GM11168 (cell line): ENCODE measurements at regions not wholly inside any gene's neighbourhood (a gene's known extent, or its start where the extent isn't known, plus 50 kb on each side); places are given as distances from the start of the nearest gene placed in this dataset.

ENCODE experiments used
- in situ Hi-C: fragments of 300-500 bp; cut with MboI; formaldehyde crosslinking; loops from one replicate; pipeline ENCODE4 v1.12.0; 2022; ENCODE audit warnings: low sequenced_read_pairs; ENCODE audit not compliant: unreplicated experiment

DNA sequence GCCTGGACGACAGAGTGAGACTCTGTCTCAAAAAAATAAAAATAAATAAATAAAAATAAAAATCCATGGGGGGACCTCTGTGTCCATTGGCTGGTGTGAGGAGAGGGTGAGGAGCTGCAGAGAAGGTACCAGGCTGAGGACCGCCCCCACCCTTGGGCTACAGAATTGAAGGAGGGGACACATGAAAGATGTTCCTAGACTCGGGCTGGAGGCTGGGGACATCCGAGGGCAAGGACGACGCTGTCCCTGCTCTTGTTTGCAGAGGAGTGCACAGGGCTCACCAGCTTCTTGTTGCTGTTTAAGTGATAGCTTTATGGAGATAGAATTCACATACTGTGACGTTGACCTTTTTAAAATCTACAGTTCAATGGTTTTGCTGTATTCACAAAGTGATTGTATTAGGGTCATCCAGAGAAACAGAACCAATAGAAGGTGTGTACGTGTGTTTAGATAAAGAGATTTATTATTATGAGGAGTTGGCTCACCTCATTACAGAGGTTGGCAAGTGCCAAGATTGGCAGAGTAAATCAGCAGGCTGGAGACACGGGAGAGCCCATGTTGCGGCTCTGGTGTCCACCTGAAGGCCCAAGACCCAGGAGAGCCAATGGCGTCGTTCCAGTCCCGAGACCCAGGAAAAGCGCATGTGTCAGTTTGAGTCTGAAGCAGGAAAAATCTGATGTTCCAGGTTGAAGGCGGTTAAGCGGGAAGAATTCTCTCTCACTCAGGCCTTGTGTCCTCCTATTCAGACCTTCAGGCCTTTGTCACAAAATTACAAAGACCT lies 320.7 kb downstream of the SEC14L1 start:
- in situ Hi-C loops: no loop called here

DNA sequence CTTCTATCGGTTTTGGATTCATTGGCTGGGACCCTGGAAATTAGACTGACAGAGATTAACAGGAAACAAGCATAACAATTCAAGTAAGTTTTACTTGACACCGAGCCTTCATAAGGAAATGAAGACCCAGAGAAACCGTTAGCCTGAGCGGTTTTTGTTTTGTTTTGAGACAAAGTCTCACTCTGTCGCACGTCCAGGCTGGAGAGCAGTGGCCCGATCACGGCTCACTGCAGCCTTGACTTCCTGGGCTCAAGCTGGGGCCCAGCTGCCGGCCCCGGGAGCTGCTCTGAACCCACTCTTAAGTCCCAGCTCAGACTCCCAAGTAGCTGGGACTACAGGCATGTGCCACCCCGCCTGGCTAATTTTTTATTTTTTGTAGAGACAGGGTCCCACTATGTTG lies 321.3 kb downstream of the SEC14L1 start:
- in situ Hi-C loops: no loop called here

DNA sequence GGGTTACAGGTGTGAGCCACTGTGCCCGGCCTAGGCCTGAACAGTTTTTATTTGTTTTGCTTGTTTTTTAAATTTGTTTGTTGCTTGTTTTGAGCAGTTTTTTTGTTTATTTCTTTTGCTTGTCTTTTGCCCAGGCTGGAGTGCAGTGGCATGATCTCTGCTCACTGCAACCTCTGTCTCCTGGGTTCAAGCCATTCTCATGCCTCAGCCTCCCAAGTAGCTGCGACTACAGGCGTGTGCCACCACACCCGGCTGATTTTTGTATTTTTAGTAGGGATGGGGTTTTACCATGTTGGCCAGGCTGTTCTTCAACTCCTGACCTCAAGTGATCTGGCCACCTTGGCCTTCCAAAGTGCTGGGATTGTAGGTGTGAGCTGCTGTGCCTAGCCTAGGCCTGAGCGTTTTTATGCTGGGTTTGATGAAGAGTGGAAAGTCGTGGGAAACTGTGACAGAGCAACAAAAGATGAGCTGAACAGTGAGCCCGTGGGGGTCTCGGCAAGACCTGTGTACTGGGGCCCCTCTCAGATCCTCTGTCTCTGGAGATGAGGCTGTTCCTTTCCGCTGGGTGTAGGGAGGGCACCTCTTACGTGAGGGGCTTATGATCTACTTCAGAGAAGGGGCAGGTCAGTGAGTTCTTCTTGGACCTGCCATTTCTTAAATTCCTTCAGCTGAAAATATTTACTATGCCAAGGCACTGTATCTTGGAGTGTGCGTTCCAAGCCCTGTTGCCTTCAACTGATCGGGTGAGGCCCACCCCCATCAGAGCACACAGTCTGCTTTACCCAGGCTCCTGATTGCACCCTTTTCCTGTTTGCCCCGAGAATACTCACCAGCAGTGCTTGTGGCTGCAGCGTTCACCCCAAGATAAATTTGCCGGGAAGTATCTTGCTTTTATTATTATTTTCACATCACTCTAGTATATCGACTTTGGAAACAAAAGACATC lies 322.1 kb downstream of the SEC14L1 start:
- in situ Hi-C loops: no loop called here

DNA sequence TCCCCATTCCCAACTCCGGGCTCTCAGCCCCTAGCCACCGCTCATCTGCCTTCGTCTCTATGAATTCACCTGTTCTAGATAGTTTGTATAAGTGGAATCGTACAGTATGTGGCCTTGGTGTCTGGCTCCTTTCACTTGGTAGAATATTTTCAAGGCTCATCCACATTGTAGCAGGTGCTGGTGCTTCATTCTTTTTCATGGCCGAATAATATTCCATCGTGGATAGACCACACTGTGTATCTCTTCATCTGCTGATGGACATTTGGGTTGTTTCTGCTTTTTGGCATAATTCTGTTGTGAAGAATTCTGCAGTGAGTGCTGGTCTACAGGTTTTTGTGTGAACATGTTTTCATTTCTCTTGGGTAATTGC lies 324.2 kb downstream of the SEC14L1 start:
- in situ Hi-C loops: no loop called here

DNA sequence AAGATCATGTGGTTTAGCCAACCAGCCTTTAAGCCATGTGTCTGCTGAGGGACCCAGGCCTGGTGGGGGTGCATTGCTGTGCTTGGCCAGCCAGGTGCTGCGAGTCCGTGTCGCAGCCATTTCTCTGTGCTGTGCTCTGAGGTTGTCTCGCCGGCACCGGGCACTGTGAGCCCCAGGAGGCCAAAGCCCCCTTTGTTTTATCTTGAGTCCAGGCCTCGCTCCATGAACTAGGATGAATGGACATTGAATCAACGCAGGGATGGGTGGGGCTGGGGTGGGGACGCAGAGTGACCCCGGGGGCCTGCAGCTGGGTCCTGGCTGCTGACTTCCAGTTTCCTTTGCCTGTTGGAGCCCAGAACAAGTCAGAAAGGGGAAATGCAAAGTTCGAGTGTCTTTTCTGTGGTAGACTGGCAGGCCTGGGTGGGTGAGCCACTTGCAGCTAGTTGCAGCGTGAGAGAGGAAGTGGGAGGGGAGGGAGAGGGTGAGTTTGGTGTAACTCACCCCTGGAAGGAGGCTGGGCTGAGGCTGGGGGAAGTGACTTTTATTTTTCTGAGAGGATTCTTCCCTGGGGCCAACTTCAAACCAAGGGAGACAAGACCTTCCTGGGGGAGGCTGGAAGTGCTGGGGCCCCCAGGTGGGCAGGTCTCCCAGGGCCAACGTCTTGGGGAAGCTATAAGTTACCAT lies 324.7 kb downstream of the SEC14L1 start:
- in situ Hi-C loops: no loop called here

DNA sequence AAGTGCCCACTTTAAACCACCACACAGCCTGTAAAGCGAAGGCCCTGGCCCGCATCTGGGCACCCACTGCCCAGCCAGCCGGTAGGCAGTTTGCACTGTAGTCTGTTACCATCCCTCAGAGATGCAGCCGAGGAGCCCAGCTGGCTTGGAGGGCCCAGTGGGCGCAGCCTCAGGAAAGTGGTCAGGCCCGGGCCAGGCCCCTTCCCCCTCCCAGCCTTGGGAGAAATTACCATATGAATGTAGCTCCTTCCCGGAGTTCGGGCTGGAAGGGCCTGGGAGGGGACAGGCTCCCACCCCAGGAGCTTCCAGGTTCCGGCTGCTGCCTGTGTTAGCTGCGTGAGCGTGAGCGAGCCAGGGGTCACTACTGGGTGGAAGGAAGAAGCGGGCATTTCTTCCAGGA lies 325.4 kb downstream of the SEC14L1 start:
- in situ Hi-C loops: no loop called here

DNA sequence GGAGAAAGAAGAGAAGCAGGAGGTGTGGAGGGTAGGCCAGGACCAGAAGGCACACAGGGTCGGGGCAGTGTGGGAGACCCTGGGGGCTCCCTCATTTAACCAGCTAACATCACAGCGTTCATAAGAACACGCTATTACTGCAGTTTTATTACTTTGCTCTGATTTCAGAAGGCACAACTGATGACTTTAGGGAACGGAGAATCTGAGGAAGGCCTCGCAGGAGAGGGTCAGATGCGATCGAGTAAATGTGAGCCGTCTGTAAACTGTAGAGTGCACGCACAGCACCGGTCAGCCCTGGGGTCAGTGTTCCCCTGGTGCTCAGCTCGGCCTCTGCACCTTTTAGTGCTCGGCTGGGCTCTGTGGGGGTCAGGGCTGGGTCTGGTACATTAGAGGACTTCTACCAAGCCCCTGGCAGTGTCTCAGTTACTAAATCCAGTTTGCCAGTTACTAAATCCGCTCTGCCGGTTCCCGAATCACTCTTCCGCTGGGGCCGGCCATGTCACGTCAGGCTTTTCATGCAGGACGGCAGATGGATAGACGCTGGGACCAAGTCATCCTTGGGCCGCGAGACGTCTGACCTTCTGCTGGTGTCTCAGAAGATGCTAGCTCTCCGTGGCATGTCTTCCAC lies 325.9 kb downstream of the SEC14L1 start:
- in situ Hi-C loops: no loop called here

DNA sequence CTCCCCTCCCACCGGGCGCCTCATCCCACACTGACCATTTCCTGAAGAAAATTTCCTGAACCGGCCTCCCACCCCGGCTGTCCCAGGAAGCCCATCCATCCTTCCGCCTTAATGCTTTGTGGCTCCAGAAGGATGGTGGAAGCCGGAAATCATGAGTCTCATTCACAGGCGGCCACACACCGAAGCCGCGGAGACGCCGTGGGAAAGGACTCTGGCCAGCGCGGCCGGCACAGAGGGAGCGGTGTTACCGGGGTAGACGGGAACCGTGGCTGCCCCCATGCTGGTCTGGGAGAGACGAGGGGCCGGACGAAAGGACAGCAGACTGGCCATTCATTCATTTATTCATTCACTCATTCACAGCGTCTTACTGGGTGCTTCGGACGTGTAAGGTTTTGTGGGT lies 326.8 kb downstream of the SEC14L1 start:
- in situ Hi-C loops: no loop called here

DNA sequence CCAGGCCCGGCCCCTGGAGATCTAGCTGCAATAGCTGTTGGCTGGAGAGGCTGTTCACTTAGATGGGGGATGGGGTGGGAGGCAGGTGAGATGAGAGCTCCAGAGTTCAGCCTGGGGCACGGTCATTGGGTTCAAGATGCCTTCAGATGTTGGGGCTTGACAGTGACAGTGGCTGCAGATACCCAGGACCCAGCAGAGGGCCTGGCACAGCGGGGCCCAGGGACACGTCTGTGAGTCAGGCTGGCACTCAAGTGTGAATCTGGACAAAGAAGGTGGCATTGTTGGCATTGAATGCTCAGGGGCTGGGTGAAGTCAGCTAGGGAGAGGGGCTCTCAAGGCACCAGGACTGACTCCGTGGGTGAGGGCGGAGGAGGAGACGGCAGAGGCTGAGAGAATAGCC lies 328.1 kb downstream of the SEC14L1 start:
- in situ Hi-C loops: no loop called here

DNA sequence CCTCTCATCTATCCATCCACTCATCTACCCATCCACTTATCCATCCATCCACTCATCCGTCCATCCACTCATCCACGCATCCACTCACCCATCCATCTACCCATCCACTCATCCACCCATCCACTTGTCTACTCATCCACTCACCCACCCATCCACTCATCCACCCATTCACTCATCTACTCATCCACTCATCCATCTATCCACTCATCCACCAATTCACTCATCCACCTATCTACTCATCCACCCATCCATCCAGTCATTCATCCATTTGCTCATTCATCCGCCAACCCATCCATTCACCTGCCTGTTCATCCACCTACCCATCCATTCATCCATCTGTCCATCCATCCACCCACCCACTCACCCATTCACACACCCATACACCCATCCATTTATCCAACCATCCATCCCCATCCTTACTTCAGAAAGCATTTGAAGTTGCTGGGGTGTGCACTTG lies 329.6 kb downstream of the SEC14L1 start:
- in situ Hi-C loops: no loop called here

DNA sequence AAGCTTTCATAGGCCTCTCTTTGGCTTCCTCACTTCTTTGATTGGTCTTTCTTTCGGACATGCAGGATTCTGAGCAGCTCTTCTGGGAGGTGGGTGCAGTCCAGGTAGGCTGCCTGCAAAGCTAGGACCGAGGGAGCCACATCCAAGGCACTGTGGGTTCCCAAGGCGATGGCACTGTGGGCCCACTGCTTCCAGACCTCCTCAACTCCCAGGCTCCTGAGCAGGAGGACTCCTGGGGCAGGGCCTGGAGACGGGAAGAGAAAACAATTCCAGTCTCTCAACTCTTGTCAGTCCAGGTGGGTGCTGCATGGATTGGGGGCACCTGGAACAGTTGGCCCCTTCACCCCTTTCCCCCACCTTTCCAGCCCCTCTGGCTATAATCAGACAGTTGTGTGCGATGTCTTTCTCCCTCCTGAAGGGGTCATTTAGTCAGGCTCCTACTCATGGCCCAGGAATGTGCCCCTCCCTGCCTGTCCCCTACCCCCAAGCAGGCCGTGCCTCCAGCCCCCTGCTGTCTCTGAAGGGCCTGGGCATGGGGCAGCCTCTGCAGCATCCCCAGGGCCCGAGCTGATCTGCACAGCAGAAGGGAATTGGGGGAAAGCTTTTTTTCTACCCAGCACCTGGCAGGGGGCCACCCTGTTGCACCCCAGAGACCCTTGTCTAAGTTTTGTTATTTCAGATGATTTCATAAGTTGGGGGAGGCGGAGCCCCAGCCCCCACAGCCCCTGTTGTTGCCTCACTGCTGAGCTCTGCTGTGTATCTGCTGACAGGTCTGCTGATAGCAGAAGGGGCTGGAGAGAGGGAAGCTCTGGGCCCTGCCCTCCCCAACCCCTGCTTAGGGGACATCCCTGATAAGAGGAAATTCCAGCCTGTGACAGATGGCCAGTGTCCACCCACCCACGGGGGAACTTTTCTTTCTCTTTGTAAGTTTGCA lies 330.3 kb downstream of the SEC14L1 start:
- in situ Hi-C loops: no loop called here

DNA sequence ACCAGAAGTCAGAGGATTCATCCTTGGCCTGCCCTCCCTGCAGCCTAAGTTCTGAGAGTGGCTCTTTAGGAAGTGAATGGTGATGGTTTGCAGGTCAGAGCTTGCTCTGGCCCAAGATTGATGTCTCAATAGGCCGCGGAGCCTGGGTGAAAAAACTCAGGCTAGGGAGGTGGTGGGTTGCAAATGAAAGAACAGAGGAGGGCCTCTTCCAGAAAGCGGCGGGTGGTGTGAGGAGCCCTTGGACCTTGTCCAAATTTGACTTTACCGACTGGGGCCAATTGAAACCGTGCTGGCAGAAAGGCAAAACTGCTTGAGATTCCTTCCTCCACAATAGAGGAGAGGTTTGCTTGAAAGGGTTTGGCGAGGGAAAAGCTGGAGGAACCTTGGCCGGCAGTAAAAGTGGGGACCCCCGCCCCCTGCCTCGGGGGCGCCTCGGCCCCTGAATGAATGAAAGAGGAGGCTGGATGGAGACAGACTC lies 331.3 kb downstream of the SEC14L1 start:
- in situ Hi-C loops: no loop called here

DNA sequence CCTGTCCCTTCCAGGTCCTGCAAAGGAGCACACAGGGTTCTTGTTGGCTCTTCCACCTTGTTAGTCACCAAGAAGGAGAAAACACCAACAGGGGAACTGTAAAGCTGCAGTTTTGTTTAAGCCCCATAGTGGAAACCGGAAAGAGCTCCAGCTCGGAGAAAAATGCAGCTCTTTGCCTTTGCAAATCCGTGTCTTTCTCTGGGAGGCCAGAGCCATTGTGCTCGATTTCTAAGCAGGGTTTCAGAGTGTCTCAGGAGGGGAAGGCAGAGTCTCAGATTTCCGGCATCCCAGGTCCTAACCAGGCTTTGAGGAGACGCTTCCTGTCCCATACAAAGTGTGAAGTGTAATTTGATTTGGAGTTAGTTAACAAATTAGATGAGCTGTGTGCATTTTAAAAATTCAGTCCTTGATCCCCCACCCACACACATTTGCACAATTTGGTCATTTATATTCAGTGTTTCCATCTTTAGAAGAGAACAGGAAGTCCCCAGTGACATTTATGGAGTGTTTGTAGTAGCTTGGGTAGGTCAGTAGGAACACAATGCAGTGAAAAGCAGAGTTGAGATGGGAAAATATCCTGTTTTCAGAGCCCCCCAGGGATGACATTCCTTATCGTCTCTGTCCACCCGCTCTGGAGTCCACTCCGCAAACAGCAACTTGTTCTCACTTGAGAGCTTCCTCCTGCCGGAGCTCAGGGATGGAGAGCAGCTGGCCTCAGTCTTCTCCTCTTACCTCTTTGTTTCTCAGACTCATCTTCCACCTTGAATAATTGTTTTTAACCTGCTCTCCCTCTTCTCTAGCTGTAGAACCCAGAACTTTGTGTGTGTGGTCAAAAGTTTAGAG lies 331.9 kb downstream of the SEC14L1 start:
- in situ Hi-C loops: no loop called here

DNA sequence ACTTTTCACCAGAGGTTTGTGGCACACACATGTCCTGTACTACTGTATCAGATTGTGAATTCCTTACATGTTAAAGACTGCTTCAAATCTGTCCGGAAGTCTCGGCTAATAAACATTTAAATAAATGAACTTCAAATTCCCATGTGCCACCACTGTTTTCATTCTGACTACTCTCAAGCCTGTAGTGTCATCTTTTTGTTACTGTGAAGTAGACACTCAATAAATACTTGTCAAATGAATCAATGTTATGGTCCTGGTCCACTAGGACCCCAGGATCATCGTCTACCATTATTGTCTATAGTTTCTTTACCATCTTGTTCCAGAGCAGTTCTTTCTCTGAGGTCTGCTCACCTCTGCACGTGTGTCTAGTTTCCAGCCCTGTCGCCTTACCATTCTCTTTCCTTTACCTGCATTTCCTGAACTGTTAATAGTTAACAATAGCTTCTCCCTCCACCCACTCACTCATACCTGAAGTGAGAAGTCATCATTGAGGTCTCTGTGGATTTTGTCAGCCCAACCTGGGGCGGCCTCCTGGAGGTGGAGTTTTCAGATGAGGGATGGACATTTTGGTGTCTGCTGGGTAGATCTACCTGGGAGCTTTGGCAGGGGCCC lies 333.0 kb downstream of the SEC14L1 start:
- in situ Hi-C loops: no loop called here

DNA sequence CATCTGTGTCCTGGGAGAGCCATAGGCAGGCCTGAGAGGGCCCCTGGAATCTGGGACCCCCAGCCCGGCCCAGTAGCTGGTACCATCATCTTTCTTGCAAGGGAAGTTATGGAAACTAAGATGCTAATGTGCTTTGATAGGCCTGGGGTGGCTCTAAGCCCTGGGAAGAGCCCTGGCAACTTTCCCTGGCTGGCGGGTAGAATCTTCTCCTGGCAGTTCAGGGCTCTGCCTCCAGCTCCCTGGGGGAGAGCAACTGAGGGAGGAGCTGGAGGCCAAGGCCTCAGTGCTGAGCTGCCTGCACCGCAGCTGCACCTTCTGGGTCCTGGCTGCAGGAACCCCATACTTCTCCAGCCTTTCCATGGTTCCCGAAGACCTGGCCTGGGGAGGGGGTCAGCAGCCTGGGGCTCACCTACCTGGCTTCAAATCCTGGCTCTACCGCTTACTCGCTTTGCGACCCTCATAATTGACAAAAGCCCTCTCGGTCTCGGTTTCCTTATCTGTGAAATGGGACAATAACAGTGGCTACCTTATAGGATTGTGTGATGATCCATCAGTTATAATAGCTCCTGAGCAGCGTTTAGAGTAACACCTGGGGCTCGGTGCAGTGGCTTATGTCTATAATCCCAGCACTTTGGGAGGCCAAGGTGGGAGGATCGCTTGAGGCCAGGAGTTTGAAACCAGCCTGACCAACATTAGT lies 333.7 kb downstream of the SEC14L1 start:
- in situ Hi-C loops: no loop called here

DNA sequence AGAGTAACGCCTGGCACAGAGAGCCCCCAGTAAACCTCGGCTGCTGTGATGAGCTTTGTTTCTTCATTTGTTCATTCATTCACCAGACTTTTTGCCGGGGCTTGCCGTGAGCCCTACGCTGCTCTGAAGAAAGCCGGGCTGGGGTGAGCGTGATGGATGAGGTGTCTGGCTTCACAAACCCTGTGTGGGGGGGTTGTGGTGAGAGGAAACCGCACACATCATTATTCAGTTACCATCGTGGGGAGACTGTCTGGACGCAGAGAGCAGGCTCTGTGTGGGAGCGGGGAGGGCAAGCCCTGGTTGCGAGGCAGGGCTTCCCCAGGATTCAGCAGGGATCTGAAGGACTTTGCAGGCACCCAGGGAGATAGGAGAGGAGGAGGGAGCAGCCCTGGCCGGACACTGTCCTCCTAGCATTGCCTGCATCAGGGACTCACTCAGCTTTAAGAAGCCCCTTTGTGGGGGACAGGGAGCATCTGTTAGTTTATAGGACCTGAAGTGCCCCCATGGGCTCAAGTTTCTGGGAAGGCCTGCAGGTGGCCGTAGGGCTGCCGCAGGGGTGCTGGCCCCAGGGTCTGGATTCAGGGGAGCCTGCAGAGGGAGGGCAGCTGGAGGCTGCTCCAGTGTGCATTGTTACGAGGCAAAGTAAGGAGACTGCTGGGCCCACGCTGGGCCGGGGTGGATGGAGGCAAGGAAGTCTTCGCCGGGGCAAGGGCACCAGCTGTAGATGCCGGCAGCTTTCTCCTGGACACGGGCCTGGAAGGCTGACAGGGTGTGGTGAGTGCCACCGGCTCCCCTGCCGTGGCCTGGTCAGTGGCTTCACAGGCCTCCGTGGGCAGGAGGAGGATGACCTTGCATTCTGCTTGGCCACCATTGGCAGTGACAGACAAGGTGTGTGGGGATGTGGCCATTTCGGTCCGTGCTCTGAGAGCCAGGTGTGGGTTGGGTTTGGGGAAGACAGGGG lies 334.5 kb downstream of the SEC14L1 start:
- in situ Hi-C loops: no loop called here
